ENCODE measurements at regions not wholly inside any gene's neighbourhood (a gene's known extent, or its start where the extent isn't known, plus 50 kb on each side); places are given as distances from the start of the nearest gene placed in this dataset.

DNA sequence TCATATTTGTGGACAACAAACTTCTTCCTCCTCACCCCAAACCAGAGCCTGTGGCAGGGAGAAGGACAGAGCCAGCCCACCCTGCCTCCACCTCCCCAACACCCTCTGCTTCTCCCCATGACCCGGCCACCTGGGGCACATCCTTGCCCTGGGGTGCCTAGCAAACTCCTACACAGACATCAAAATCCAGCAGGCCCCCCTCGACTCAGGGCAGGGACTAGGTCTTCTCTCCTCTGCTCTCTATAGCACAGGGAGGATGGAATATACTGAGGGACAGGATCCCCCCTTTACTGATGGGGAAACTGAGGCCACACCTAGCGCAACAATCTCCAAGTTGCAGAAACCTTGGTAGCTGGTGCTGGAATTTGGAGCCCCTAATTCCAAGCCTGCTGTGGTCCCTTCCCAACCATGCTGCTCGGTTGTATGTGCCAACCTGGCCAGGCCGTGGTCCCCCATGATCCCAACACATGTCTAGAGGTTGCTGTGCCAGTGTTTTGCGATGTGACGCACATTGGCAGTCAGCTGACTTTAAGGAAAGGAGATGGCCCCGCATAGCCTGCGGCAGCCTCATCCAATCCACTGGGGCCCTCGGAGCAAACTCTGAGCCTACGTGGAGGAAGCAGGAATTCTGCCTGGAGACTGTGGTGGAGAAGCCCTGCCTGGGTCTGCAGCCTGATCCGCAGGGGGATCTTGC is 53.9 kb upstream of the ADRA2C start:
- H3K9me3 ChIP-seq (replicated peaks; ENCODE audit: control insufficient read depth, insufficient read depth, low read length), result no peaks in the 10 kb centered on the region
- TF ChIP-seq EZH2 (IDR thresholded peaks at IDR 0.05; ENCODE audit: borderline replicate concordance, low read depth, low read length, severe bottlenecking), result no peak
- no peak for FAIRE-seq
- DNase-seq (ENCODE audit: low read depth, low spot score), result no peak
- no peaks in the 10 kb centered on the region for H3K9me1 ChIP-seq (replicated peaks; ENCODE audit: control insufficient read depth, extremely low read depth, insufficient read depth, low read length)
- no TSS peak for BruUV-seq (replicated peaks)
- no peaks in the 10 kb centered on the region for H3K79me2 ChIP-seq (ENCODE audit: control insufficient read depth, insufficient read depth, low read length)
- ChIA-PET CTCF (no interaction called here), POLR2A (no interaction called here)
- H3K27me3 ChIP-seq (ENCODE audit: control insufficient read depth in 2 of 2, insufficient read depth in 2 of 2, low read length in 2 of 2), result no peaks in the 10 kb centered on the region
- H2AFZ ChIP-seq (ENCODE audit: low read depth, low read length), result no peak overlapping the region
- intact Hi-C loops (cut with micrococcal nuclease), result no loop called here
- H3K9ac ChIP-seq (replicated peaks; ENCODE audit: extremely low read depth, insufficient read depth, low read length), result no peak overlapping the region
- no peaks in the 10 kb centered on the region for H3K4me1 ChIP-seq (ENCODE audit: control insufficient read depth, extremely low read depth, insufficient read depth, low read length)
- no peak overlapping the region for H3K4me3 ChIP-seq (replicated peaks in 1 of 3; ENCODE audit: insufficient read depth in 1 of 3, low read depth in 1 of 3, low read length in 3 of 3)
- H3K27ac ChIP-seq (ENCODE audit: insufficient read depth, low read depth, low read length), result no peak overlapping the region
- no peaks in the 10 kb centered on the region for H3K36me3 ChIP-seq (ENCODE audit: control insufficient read depth in 2 of 2, extremely low read depth in 1 of 2, insufficient read depth in 2 of 2, low read length in 2 of 2)
- H4K20me1 ChIP-seq (replicated peaks; ENCODE audit: control insufficient read depth, extremely low read depth, insufficient read depth, low read length), result no peaks in the 10 kb centered on the region
- dilution Hi-C loops (cut with MboI; ENCODE audit: extremely low pct_ligation_motif_present, low sequenced_read_pairs), result no loop called here
- no peak overlapping the region for H3K4me2 ChIP-seq (ENCODE audit: insufficient read depth, low read length)

DNA sequence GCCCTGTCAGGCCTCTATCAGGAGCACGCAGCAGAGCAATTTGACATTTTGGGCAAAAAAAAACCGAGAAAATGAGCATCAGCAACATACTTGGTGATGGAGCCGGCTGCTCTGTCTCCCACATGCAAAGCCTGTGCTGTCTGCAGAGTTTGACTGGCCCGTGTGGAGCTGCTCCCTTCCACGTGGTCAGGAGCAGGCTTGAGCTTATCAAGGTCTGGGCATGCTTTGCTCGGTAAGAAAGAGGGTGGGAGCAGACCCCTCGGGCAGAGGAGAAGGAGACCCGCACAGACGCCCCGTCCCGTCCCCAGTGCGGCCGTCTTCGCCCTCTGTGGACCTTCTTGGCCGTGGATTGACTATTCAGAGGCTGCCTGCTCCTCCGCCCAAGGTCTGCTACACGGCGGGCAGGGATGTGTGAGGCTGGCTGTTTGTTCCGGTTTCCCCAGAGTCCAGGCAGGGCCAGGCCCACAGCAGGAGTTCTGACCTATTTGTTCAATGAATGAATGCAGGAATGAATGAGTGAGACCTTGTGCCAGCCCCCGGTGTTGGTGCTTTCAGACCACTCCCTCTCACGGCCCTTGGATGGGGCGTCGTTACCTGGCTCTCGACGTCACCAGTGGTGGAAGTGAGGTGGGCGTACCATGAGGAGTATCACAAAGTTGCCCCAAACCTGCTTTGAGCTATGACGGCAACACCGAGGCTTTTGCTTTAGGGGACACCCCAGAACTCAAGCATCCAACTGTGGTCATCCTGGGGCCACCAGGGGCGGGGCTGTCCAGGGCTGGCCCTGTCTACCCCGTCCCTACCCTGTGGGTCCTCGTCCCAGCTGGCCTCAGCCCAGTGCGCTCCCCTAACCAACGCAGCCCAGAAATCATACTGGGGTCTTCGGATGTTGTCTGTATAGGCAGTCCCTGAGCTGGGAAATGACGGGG is 54.7 kb upstream of the ADRA2C start:
- ChIA-PET POLR2A (no interaction called here), CTCF (no interaction called here)
- Histone ChIP-seq H3K9me1 (replicated peaks; ENCODE audit: control insufficient read depth, extremely low read depth, insufficient read depth, low read length) (no peaks in the 10 kb centered on the region), H3K4me1 (ENCODE audit: control insufficient read depth, extremely low read depth, insufficient read depth, low read length) (no peaks in the 10 kb centered on the region), H3K9ac (replicated peaks; ENCODE audit: extremely low read depth, insufficient read depth, low read length) (no peak overlapping the region), H3K79me2 (ENCODE audit: control insufficient read depth, insufficient read depth, low read length) (no peaks in the 10 kb centered on the region), H3K4me3 (replicated peaks in 1 of 3; ENCODE audit: insufficient read depth in 1 of 3, low read depth in 1 of 3, low read length in 3 of 3) (no peak overlapping the region), H3K27ac (ENCODE audit: insufficient read depth, low read depth, low read length) (no peak overlapping the region), H2AFZ (ENCODE audit: low read depth, low read length) (no peak overlapping the region), H3K4me2 (ENCODE audit: insufficient read depth, low read length) (no peak overlapping the region), H4K20me1 (replicated peaks; ENCODE audit: control insufficient read depth, extremely low read depth, insufficient read depth, low read length) (no peaks in the 10 kb centered on the region), H3K27me3 (ENCODE audit: control insufficient read depth in 2 of 2, insufficient read depth in 2 of 2, low read length in 2 of 2) (no peaks in the 10 kb centered on the region), H3K36me3 (ENCODE audit: control insufficient read depth in 2 of 2, extremely low read depth in 1 of 2, insufficient read depth in 2 of 2, low read length in 2 of 2) (no peaks in the 10 kb centered on the region), H3K9me3 (replicated peaks; ENCODE audit: control insufficient read depth, insufficient read depth, low read length) (no peaks in the 10 kb centered on the region)
- no TSS peak for BruUV-seq (replicated peaks)
- dilution Hi-C loops (cut with MboI; ENCODE audit: extremely low pct_ligation_motif_present, low sequenced_read_pairs) (no loop called here), intact Hi-C loops (cut with micrococcal nuclease) (no loop called here)
- FAIRE-seq, result no peak
- no peak for DNase-seq (ENCODE audit: low read depth, low spot score)
- TF ChIP-seq POLR2AphosphoS5 (IDR thresholded peaks at IDR 0.05; ENCODE audit: insufficient read depth, low read depth, low read length) (no peak), MYC (IDR thresholded peaks at IDR 0.05; ENCODE audit: low read depth, low read length) (no peak), FOS (IDR thresholded peaks at IDR 0.05; ENCODE audit: borderline replicate concordance, insufficient read depth, low read length) (no peak)
- TF ChIP-seq, protein P1, sequence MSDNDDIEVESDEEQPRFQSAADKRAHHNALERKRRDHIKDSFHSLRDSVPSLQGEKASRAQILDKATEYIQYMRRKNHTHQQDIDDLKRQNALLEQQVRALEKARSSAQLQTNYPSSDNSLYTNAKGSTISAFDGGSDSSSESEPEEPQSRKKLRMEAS (IDR thresholded peaks at IDR 0.05; ENCODE audit: insufficient read depth, insufficient read length), result no peak

Measured in endothelial cell of umbilical vein (primary cell).